Left ventricle myocardium inferior (tissue), 1 donor: ENCODE measurements at regions not wholly inside any gene's neighbourhood (a gene's known extent, or its start where the extent isn't known, plus 50 kb on each side); places are given as distances from the start of the nearest gene placed in this dataset.

Experiments
- DNase-seq: peaks from one replicate; pipeline ENCODE4 v3.0.0-alpha.2; 2020
- H3K27ac ChIP-seq: fragments of 200-600 bp; replicated peaks from 2 replicates; pipeline ENCODE4 v1.8.0; 2021
- H3K27me3 ChIP-seq: fragments of 200-600 bp; 2 replicates; pipeline ENCODE4 v1.8.0; 2021; ENCODE audit warnings: low read depth
- H3K36me3 ChIP-seq: fragments of 200-600 bp; 2 replicates; pipeline ENCODE4 v1.8.0; 2021
- H3K4me1 ChIP-seq: fragments of 200-600 bp; 2 replicates; pipeline ENCODE4 v1.8.0; 2021
- H3K4me3 ChIP-seq: fragments of 200-600 bp; 2 replicates; pipeline ENCODE4 v1.8.0; 2021; ENCODE audit warnings: mild to moderate bottlenecking, moderate library complexity
- H3K9me3 ChIP-seq: fragments of 200-600 bp; replicated peaks from 2 replicates; pipeline ENCODE4 v1.8.0; 2021
- intact Hi-C: fragments of 100-400 bp; cut with micrococcal nuclease; formaldehyde crosslinking; loops from one replicate; pipeline ENCODE4 v1.11.0; 2022
- TF ChIP-seq, protein P1 (sequence below): fragments of 200-600 bp; IDR thresholded peaks from 2 replicates; pipeline ENCODE4 v1.8.0; 2021; ENCODE audit warnings: antibody characterized with exemption, mild to moderate bottlenecking, borderline replicate concordance
- donor health status: DM: no; HTN: yes; CAD: no; lungs with severe emphysema.

DNA sequence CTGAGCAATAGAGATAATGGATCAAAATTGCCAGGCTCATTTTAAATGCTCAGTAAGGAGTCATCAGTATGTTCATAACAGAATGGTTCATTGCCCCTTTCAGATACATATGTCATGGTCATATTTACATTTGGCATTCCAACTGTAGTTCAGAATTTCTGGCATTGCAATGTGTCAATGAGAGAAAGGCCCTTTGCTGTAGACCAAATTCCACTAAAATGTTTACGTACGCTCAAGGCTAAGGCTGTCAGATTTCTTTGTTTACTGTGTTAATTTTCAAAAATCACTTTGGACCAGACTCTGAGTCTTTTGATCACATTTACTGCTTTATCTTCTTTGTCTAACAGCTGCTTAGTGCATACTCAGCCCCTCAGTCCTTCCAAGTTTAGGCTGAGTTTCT is 213.5 kb downstream of the PIK3C3 start:
- no peak overlapping the region for H3K4me3 ChIP-seq
- no peak overlapping the region for H3K27ac ChIP-seq
- intact Hi-C loops: no loop called here
- H3K27me3 ChIP-seq: no peaks in the 10 kb centered on the region
- H3K9me3 ChIP-seq: no peaks in the 10 kb centered on the region
- H3K36me3 ChIP-seq: no peaks in the 10 kb centered on the region
- peaks cover 8% of the 10 kb centered on the region for H3K4me1 ChIP-seq
- TF ChIP-seq, protein P1, sequence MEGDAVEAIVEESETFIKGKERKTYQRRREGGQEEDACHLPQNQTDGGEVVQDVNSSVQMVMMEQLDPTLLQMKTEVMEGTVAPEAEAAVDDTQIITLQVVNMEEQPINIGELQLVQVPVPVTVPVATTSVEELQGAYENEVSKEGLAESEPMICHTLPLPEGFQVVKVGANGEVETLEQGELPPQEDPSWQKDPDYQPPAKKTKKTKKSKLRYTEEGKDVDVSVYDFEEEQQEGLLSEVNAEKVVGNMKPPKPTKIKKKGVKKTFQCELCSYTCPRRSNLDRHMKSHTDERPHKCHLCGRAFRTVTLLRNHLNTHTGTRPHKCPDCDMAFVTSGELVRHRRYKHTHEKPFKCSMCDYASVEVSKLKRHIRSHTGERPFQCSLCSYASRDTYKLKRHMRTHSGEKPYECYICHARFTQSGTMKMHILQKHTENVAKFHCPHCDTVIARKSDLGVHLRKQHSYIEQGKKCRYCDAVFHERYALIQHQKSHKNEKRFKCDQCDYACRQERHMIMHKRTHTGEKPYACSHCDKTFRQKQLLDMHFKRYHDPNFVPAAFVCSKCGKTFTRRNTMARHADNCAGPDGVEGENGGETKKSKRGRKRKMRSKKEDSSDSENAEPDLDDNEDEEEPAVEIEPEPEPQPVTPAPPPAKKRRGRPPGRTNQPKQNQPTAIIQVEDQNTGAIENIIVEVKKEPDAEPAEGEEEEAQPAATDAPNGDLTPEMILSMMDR: no peak
- DNase-seq: no peak

DNA sequence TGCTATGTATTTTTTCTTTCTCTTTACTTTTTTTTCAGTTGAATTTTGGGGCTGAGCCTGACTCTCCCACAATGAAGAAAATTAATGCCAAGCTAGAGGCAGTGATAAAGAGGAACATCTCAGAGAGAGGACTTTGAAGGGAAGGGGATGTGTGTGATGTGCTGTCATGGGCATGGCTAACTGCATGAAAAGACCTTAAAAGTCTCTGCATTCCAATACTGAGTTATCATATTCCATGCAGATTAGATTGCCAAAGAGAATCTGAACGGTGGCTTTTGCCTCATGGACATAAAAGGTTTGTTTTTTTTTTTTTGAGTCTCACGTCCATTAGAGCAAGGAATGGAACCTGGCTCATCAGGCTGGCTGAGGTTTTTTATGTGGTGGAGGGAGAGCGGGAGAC is 213.9 kb downstream of the PIK3C3 start:
- Histone ChIP-seq H3K27ac (no peak overlapping the region), H3K4me3 (no peak overlapping the region), H3K36me3 (no peaks in the 10 kb centered on the region), H3K9me3 (no peaks in the 10 kb centered on the region), H3K27me3 (no peaks in the 10 kb centered on the region), H3K4me1 (peaks cover 8% of the 10 kb centered on the region)
- intact Hi-C loops: no loop called here
- no peak for DNase-seq
- TF ChIP-seq, protein P1: no peak

DNA sequence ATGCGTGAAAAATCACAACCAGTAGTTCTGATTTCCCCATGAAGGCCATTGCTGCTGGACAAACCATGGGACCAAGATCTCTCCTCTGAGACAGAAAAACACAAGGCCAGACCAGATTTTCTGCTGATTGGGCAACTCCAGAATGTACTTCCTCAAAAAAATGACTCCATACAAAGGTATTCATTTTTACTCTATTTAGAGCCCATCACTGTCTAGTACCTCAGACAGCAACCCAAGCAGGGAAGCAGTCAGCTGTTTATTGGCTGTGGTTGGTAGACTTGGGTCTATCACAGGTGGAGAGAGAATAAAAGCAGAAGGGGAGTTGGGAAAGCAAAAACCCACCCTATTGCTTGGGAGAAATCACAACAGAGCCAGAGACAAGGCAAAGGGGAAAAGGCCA is 219.9 kb downstream of the PIK3C3 start:
- intact Hi-C loops: no loop called here
- H3K4me3 ChIP-seq: no peak overlapping the region

DNA sequence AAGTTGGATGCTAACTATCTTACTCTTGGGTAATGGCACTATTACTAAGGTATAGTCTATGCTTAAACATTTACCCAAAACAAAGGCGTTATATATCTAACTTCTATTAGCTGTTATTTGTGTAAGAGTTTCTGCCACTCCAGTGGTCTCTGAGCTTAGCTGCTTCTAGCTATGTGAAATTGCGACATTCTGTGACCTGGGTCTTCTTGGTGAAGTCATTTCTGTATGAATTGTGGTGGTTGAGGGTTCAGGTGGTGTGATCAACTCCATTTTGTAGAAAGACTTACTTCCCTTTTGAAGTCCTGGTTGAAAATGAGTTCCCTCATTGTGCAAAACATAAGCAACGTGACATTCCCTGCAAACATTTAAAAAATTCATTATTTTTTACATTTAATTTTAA is 221.6 kb downstream of the PIK3C3 start:
- intact Hi-C loops: no loop called here
- Histone ChIP-seq H3K36me3 (no peaks in the 10 kb centered on the region), H3K4me3 (no peak overlapping the region), H3K27ac (no peak overlapping the region), H3K9me3 (no peaks in the 10 kb centered on the region), H3K4me1 (no peaks in the 10 kb centered on the region), H3K27me3 (no peaks in the 10 kb centered on the region)
- TF ChIP-seq, protein P1: no peak
- no peak for DNase-seq

More for the DNA sequence above, 219.9 kb downstream of the PIK3C3 start:
- no peaks in the 10 kb centered on the region for H3K9me3 ChIP-seq
- no peaks in the 10 kb centered on the region for H3K36me3 ChIP-seq
- TF ChIP-seq, protein P1: no peak
- H3K27me3 ChIP-seq: no peaks in the 10 kb centered on the region
- no peaks in the 10 kb centered on the region for H3K4me1 ChIP-seq
- DNase-seq: no peak
- H3K27ac ChIP-seq: no peak overlapping the region

DNA sequence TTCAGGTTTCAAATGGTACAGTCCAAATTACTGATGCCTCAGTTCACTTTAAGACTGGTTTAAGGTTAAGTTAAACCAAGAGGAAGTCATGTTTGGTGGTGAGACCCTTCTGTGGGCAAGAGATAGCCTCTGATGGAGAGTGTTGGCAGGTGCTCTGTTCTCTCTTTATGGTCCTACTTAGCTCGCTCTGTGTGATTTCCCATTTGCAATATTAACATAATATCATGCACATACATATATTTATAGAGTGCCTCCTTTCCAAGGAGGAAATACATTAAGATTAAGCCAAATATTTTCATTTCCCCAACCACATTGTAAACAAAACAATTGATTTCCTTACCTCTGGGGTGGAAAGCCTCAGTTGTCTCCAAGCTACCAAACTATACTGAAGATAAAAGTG is 222.4 kb downstream of the PIK3C3 start:
- H3K27ac ChIP-seq: no peak overlapping the region
- H3K9me3 ChIP-seq: no peaks in the 10 kb centered on the region
- TF ChIP-seq, protein P1: no peak
- no peak for DNase-seq
- H3K4me3 ChIP-seq: no peak overlapping the region
- intact Hi-C loops: no loop called here
- H3K36me3 ChIP-seq: no peaks in the 10 kb centered on the region
- no peaks in the 10 kb centered on the region for H3K27me3 ChIP-seq
- H3K4me1 ChIP-seq: no peaks in the 10 kb centered on the region
